SK-N-SH (cell line): ENCODE measurements at regions not wholly inside any gene's neighbourhood (a gene's known extent, or its start where the extent isn't known, plus 50 kb on each side); places are given as distances from the start of the nearest gene placed in this dataset.

ENCODE experiments used
- CTCF ChIA-PET: fragments of 300-600, 350-600 bp; formaldehyde crosslinking; extraction: SDS; loops from one replicate; lab custom pipeline; 2021; lab: Yijun Ruan, JAX
- POLR2A ChIA-PET: fragments of 350-600 bp; sonication (Branson Sonifier 250); formaldehyde crosslinking; extraction: SDS; loops from one replicate; lab custom pipeline; 2020; ENCODE audit warnings: antibody characterized with exemption, inconsistent platforms; lab: Yijun Ruan, JAX
- DNase-seq: peaks from one replicate; pipeline ENCODE4 v3.0.0; 2012
- H2AFZ ChIP-seq: fragments of 200-600 bp; sonication (generic); 2 replicates; pipeline ENCODE4 v1.8.1; 2016; ENCODE audit warnings: antibody characterized with exemption, mild to moderate bottlenecking, low read depth
- H3F3A ChIP-seq: fragments of 200-600 bp; sonication (generic); replicated peaks from 2 replicates; pipeline ENCODE3; 2016; ENCODE audit warnings: antibody characterized with exemption, mild to moderate bottlenecking; ENCODE audit not compliant: insufficient read depth
- H3K27ac ChIP-seq, 2 experiments: fragments of 200-500 bp in 1 of 2; fragments of 200-600 bp in 1 of 2; sonication (Bioruptor generic) in 1 of 2; sonication (generic), shearing (Covaris generic) in 1 of 2; 2 replicates each; pipeline versions ENCODE4 v1.5.1 to v1.6.1; 2014 to 2016; ENCODE audit warnings: low read depth in 2 of 2, inconsistent platforms in 1 of 2, low read length in 1 of 2, mild to moderate bottlenecking in 1 of 2, mixed read lengths in 1 of 2
- H3K27me3 ChIP-seq: fragments of 200-600 bp; sonication (generic), shearing (Covaris generic); 2 replicates; pipeline ENCODE4 v1.6.1; 2016; ENCODE audit warnings: mixed run types; ENCODE audit not compliant: insufficient read depth
- H3K36me3 ChIP-seq, 2 experiments: fragments of 200-500 bp in 1 of 2; fragments of 200-600 bp in 1 of 2; sonication (Bioruptor generic) in 1 of 2; sonication (generic) in 1 of 2; replicated peaks in 1 of 2; 2 replicates each; pipeline versions ENCODE3 to v1.5.1; 2014 to 2016; ENCODE audit warnings: low read length in 1 of 2, mild to moderate bottlenecking in 1 of 2; ENCODE audit not compliant: insufficient read depth in 2 of 2, control insufficient read depth in 1 of 2
- H3K4me1 ChIP-seq, 2 experiments: fragments of 200-500 bp in 1 of 2; fragments of 200-600 bp in 1 of 2; sonication (Bioruptor generic) in 1 of 2; sonication (generic), shearing (Covaris generic) in 1 of 2; 2 replicates each; pipeline versions ENCODE4 v1.5.1 to v1.6.1; 2014 to 2016; ENCODE audit warnings: low read depth in 1 of 2, low read length in 1 of 2, mixed run types in 1 of 2; ENCODE audit not compliant: insufficient read depth in 2 of 2, control insufficient read depth in 1 of 2
- H3K4me2 ChIP-seq: fragments of 200-600 bp; sonication (generic), shearing (Covaris generic); 2 replicates; pipeline ENCODE4 v1.6.1; 2017; ENCODE audit warnings: mixed run types
- H3K4me3 ChIP-seq, 2 experiments: fragments of 200-500 bp in 1 of 2; fragments of 200-600 bp in 1 of 2; sonication (Bioruptor generic) in 1 of 2; sonication (generic), shearing (Covaris generic) in 1 of 2; 2 replicates each; pipeline versions ENCODE4 v1.5.1 to v1.8.1; 2014 to 2016; ENCODE audit warnings: low read depth in 2 of 2, inconsistent platforms in 1 of 2, low read length in 1 of 2, mild to moderate bottlenecking in 1 of 2, mixed read lengths in 1 of 2, moderate library complexity in 1 of 2
- H3K79me2 ChIP-seq: fragments of 200-600 bp; sonication (generic); 2 replicates; pipeline ENCODE4 v1.8.1; 2017; ENCODE audit warnings: mild to moderate bottlenecking; ENCODE audit not compliant: insufficient read depth
- H3K9ac ChIP-seq: fragments of 200-600 bp; sonication (generic); 2 replicates; pipeline ENCODE4 v1.6.1; 2017; ENCODE audit warnings: mixed run types
- H3K9me2 ChIP-seq: fragments of 200-600 bp; sonication (generic); 2 replicates; pipeline ENCODE4 v1.6.1; 2017; ENCODE audit warnings: mixed run types
- H3K9me3 ChIP-seq: fragments of 200-600 bp; sonication (generic); 2 replicates; pipeline ENCODE4 v1.6.1; 2017; ENCODE audit warnings: mixed run types, mild to moderate bottlenecking, moderate library complexity
- H4K20me1 ChIP-seq: fragments of 200-600 bp; sonication (generic); 2 replicates; pipeline ENCODE4 v1.6.1; 2017; ENCODE audit warnings: mild to moderate bottlenecking, mixed run types; ENCODE audit not compliant: insufficient read depth
- CHD2 ChIP-seq: fragments of 150-350 bp; IDR thresholded peaks from 2 replicates; pipeline ENCODE4 v1.6.1; 2018; ENCODE audit warnings: low read length; ENCODE audit not compliant: partially characterized antibody
- EZH2phosphoT487 ChIP-seq: fragments of 200-600 bp; sonication (generic); IDR thresholded peaks from 2 replicates; pipeline ENCODE4 v1.6.1; 2017; ENCODE audit warnings: low read depth, mixed run types, mild to moderate bottlenecking, antibody characterized with exemption, moderate library complexity, borderline replicate concordance
- FOXJ3 ChIP-seq: sonication (generic); formaldehyde crosslinking; IDR thresholded peaks from 2 replicates; pipeline ENCODE4 v1.5.1; 2020; ENCODE audit warnings: mild to moderate bottlenecking, missing genetic modification reagents
- GABPA ChIP-seq: IDR thresholded peaks from 2 replicates; pipeline ENCODE4 v1.4.0; 2012; ENCODE audit warnings: low read depth, mild to moderate bottlenecking
- GATA2 ChIP-seq: sonication (generic); formaldehyde crosslinking; IDR thresholded peaks from 2 replicates; pipeline ENCODE4 v1.5.0; 2020; ENCODE audit warnings: mild to moderate bottlenecking, missing genetic modification reagents
- MXI1 ChIP-seq: IDR thresholded peaks from 2 replicates; pipeline ENCODE4 v1.6.1; 2012; ENCODE audit warnings: mild to moderate bottlenecking, low read depth, low read length, improper control_type of control experiment
- POLR2AphosphoS5 ChIP-seq: IDR thresholded peaks from 2 replicates; pipeline ENCODE4 v1.6.1; 2012; ENCODE audit warnings: low read depth, low read length
- SMC3 ChIP-seq: IDR thresholded peaks from 2 replicates; pipeline ENCODE4 v1.6.1; 2012; ENCODE audit warnings: low read depth, low read length, improper control_type of control experiment
- TEAD4 ChIP-seq: IDR thresholded peaks from 2 replicates; pipeline ENCODE4 v1.4.0; 2012; ENCODE audit warnings: mild to moderate bottlenecking, borderline replicate concordance; ENCODE audit not compliant: insufficient read depth
- YY1 ChIP-seq: IDR thresholded peaks from 2 replicates; pipeline ENCODE4 v1.4.0; 2012; ENCODE audit warnings: low read depth, mild to moderate bottlenecking
- WGBS: methylation state at CpG from one replicate; pipeline ENCODE4 v1.1.6; 2017; ENCODE audit warnings: low lambda C conversion rate; 5-methylcytosine and 5-hydroxymethylcytosine counted together
- TF ChIP-seq, protein P1 (sequence below): IDR thresholded peaks from 2 replicates; pipeline ENCODE4 v1.4.0; 2012; ENCODE audit warnings: low read depth, borderline replicate concordance
- TF ChIP-seq, protein P2 (sequence below): IDR thresholded peaks from 2 replicates; pipeline ENCODE4 v1.4.0; 2012; ENCODE audit warnings: low read depth
- TF ChIP-seq, protein P3 (sequence below): IDR thresholded peaks from 2 replicates; pipeline ENCODE4 v1.4.0; 2012; ENCODE audit warnings: low read depth, borderline replicate concordance

DNA sequence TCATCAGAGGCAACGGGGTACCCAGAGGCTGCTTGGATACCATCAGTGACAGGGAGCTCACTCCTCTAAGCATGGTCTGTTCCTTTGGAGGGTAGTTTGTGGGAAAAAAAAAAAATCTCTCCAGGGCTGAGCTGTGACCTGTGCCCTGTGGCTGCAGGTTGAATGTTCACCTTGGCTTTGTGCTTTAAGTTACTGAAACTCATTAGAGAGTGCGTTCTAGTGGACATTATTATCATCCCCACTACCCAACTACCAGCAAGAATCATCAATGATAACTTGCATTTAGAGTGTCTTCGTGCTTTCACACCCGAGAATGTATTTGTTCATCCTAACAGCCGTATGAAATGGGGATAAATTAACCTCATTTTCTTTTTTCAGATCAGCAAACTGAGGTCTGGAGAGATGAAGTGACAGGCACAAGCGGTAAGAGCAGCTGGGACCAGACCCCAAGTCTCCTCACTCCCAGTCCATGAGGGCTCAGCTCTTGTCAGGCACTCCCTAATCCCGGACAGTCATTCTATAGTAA lies 157.5 kb upstream of the MYCN start:
- TF ChIP-seq, protein P1, sequence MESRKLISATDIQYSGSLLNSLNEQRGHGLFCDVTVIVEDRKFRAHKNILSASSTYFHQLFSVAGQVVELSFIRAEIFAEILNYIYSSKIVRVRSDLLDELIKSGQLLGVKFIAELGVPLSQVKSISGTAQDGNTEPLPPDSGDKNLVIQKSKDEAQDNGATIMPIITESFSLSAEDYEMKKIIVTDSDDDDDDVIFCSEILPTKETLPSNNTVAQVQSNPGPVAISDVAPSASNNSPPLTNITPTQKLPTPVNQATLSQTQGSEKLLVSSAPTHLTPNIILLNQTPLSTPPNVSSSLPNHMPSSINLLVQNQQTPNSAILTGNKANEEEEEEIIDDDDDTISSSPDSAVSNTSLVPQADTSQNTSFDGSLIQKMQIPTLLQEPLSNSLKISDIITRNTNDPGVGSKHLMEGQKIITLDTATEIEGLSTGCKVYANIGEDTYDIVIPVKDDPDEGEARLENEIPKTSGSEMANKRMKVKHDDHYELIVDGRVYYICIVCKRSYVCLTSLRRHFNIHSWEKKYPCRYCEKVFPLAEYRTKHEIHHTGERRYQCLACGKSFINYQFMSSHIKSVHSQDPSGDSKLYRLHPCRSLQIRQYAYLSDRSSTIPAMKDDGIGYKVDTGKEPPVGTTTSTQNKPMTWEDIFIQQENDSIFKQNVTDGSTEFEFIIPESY = no peak
- no peak for TF ChIP-seq YY1
- Histone ChIP-seq H3K9me3 (no peaks in the 10 kb centered on the region), H3K4me1 (peaks cover 0 to 3% of the 10 kb centered on the region in 2 experiments; a peak in 1 of 4 replicates), H3K9ac (no peak overlapping the region), H3K4me3 (no peak overlapping the region), H3K9me2 (no peaks in the 10 kb centered on the region), H3F3A (no peaks in the 10 kb centered on the region), H3K36me3 (no peaks in the 10 kb centered on the region), H3K27me3 (no peaks in the 10 kb centered on the region), H4K20me1 (no peaks in the 10 kb centered on the region), H3K79me2 (no peaks in the 10 kb centered on the region), H3K4me2 (no peak overlapping the region), H2AFZ (no peak overlapping the region), H3K27ac (no peak overlapping the region)
- ChIA-PET POLR2A (no interaction called here), CTCF (interaction anchor here (1.3 to 2.2 kb wide), 3 partner anchors 11 to 18 kb away, joined by 3 to 5 read pairs (median 3); no protein-coding TSS in a partner anchor)
- DNase-seq = no peak
- WGBS = 29% methylated on average over 7 of the region's 7 CpGs

DNA sequence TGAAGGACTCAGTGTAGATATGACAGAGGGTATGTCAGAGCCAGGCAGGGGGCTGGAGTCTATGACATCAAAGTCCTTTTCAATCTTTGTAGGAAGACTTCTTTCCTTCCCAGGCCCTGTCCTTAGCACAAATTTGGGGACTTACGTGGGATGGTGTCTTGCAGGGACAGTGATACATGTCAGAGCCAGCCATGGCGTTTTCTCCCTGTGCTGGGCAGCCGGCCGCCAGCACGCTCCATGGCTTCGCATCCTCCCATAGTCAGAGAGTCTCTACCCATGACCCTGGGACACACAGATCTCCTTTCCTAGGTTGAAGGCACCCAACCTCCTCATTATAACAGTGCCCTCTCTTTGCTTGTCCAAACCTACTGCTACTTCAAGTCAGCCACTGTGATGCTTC lies 156.9 kb upstream of the MYCN start:
- Histone ChIP-seq H3K4me2 (no peak overlapping the region), H3K27me3 (no peaks in the 10 kb centered on the region), H3K9ac (no peak overlapping the region), H3K9me3 (no peaks in the 10 kb centered on the region), H3F3A (no peaks in the 10 kb centered on the region), H3K79me2 (no peaks in the 10 kb centered on the region), H3K36me3 (no peaks in the 10 kb centered on the region), H2AFZ (no peak overlapping the region), H4K20me1 (no peaks in the 10 kb centered on the region), H3K4me3 (no peak overlapping the region), H3K4me1 (peaks cover 0 to 3% of the 10 kb centered on the region in 2 experiments; a peak in 1 of 4 replicates), H3K27ac (no peak overlapping the region), H3K9me2 (no peaks in the 10 kb centered on the region)
- no peak for DNase-seq
- WGBS = 64% methylated on average over 6 of the region's 6 CpGs
- POLR2A ChIA-PET = interaction anchor here (1.4 kb wide), 1 partner anchor 12 kb away, joined by 5 read pairs; no protein-coding TSS in a partner anchor
- TF ChIP-seq FOXJ3 (CRISPR knock-in tag) (no peak), GABPA (no peak), TEAD4 (no peak), SMC3 (no peak), CHD2 (no peak), YY1 (no peak), EZH2phosphoT487 (no peak), MXI1 (no peak), GATA2 (CRISPR knock-in tag) (no peak), POLR2AphosphoS5 (no peak)
- TF ChIP-seq, protein P1 = no peak
- TF ChIP-seq, protein P2, sequence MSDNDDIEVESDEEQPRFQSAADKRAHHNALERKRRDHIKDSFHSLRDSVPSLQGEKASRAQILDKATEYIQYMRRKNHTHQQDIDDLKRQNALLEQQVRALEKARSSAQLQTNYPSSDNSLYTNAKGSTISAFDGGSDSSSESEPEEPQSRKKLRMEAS = no peak
- TF ChIP-seq, protein P3, sequence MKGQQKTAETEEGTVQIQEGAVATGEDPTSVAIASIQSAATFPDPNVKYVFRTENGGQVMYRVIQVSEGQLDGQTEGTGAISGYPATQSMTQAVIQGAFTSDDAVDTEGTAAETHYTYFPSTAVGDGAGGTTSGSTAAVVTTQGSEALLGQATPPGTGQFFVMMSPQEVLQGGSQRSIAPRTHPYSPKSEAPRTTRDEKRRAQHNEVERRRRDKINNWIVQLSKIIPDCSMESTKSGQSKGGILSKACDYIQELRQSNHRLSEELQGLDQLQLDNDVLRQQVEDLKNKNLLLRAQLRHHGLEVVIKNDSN = no peak
- CTCF ChIA-PET = interaction anchor here (1.3 to 2.2 kb wide), 4 partner anchors 11 to 45 kb away, joined by 3 to 5 read pairs (median 4); no protein-coding TSS in a partner anchor
